Body of pancreas (tissue), 4 donors: ENCODE measurements at regions not wholly inside any gene's neighbourhood (a gene's known extent, or its start where the extent isn't known, plus 50 kb on each side); places are given as distances from the start of the nearest gene placed in this dataset.

Experiments used
- ATAC-seq: fragments of 150-250 bp; one replicate; pipeline ENCODE4 v1.9.1; 2016
- DNase-seq, 4 donors: peaks; one replicate each; pipeline ENCODE4 v3.0.0-alpha.2; 2019
- H3K27ac ChIP-seq, 4 donors: fragments of 200-600 bp; sonication (generic); 1 replicate in 3 of 4; 2 replicates in 1 of 4; pipeline versions ENCODE4 v1.5.1 to v1.6.1; 2016 to 2019; ENCODE audit warnings: mild to moderate bottlenecking in 1 of 4, mixed read lengths in 1 of 4, moderate library complexity in 1 of 4
- H3K27me3 ChIP-seq, 2 donors: fragments of 200-600 bp; sonication (generic); one replicate each; pipeline ENCODE4 v1.6.0; 2016; ENCODE audit warnings: mild to moderate bottlenecking in 1 of 2
- H3K36me3 ChIP-seq, 2 donors: fragments of 200-600 bp; sonication (generic); replicated peaks in 1 of 2; 2 replicates each; pipeline ENCODE4 v1.5.1; 2016; ENCODE audit warnings: low read depth in 2 of 2; ENCODE audit not compliant: insufficient read depth in 1 of 2
- H3K4me1 ChIP-seq: fragments of 200-600 bp; sonication (generic); one replicate; pipeline ENCODE4 v1.6.0; 2016
- H3K4me3 ChIP-seq, 2 donors: fragments of 200-600 bp; sonication (generic); 1 replicate in 1 of 2; 2 replicates in 1 of 2; pipeline ENCODE4 v1.5.1; 2016 to 2019
- H3K9me3 ChIP-seq, 3 donors: fragments of 200-600 bp; sonication (generic); 1 replicate in 2 of 3; 2 replicates in 1 of 3; pipeline ENCODE4 v1.5.1; 2016
- CTCF ChIP-seq, 7 experiments: fragments of 450-650 bp in 4 of 7; fragments of 200-600 bp in 3 of 7; sonication (generic) in 3 of 7; IDR thresholded peaks; one replicate each; pipeline ENCODE4 v1.5.1; 2016 to 2019; ENCODE audit warnings: antibody characterized with exemption in 7 of 7
- POLR2A ChIP-seq, 3 donors: fragments of 450-650 bp; IDR thresholded peaks; one replicate each; pipeline ENCODE4 v1.6.1; 2016; ENCODE audit warnings: antibody characterized with exemption in 3 of 3, mild to moderate bottlenecking in 2 of 3
- WGBS, 2 donors: methylation state at CpG; one replicate each; pipeline ENCODE4 v1.1.5; 2017; 5-methylcytosine and 5-hydroxymethylcytosine counted together
- intact Hi-C: fragments of 100-400 bp; cut with DNase I; formaldehyde crosslinking; loops from one replicate; pipeline ENCODE4 v1.15.1; 2023

- WGBS, 2 donors = 64 to 77% methylated on average over 2 of the region's 2 CpGs
- Histone ChIP-seq H3K9me3 (no peaks in the 10 kb centered on the region), H3K27me3 (no peaks in the 10 kb centered on the region), H3K27ac (no peak overlapping the region), H3K4me1 (no peaks in the 10 kb centered on the region), H3K4me3 (no peak overlapping the region), H3K36me3 (no peaks in the 10 kb centered on the region)
- intact Hi-C loops = no loop called here
- DNase-seq (no peak), ATAC-seq (no peak)
- TF ChIP-seq CTCF (IDR thresholded peaks at IDR 0.05) (no peak), POLR2A (IDR thresholded peaks at IDR 0.05) (no peak)
Observed at GRCh38 chr6:141593311-141593710, 539.4 kb upstream of the GJE1 start.

- Histone ChIP-seq H3K36me3 (no peaks in the 10 kb centered on the region), H3K4me3 (no peak overlapping the region), H3K4me1 (no peaks in the 10 kb centered on the region), H3K27me3 (no peaks in the 10 kb centered on the region), H3K9me3 (no peaks in the 10 kb centered on the region), H3K27ac (no peak overlapping the region)
- 44 to 47% methylated on average over 4 of the region's 4 CpGs for WGBS, 2 donors
- no peak for TF ChIP-seq CTCF (IDR thresholded peaks at IDR 0.05)
- no peak for TF ChIP-seq POLR2A (IDR thresholded peaks at IDR 0.05)
- intact Hi-C loops = no loop called here
- DNase-seq (no peak), ATAC-seq (no peak)
Observed at GRCh38 chr6:141587482-141588266, 545.1 kb upstream of the GJE1 start.

GRCh38 chr6:141580988-141581552 is 551.7 kb upstream of the GJE1 start:
- 67 to 75% methylated on average over 2 of the region's 2 CpGs for WGBS, 2 donors
- intact Hi-C loops = no loop called here

GRCh38 chr6:141580131-141580530 is 552.6 kb upstream of the GJE1 start:
- Histone ChIP-seq H3K4me3 (no peak overlapping the region), H3K36me3 (no peaks in the 10 kb centered on the region), H3K9me3 (no peaks in the 10 kb centered on the region), H3K27me3 (no peaks in the 10 kb centered on the region), H3K27ac (no peak overlapping the region), H3K4me1 (no peaks in the 10 kb centered on the region)
- DNase-seq (no peak), ATAC-seq (no peak)
- TF ChIP-seq POLR2A (IDR thresholded peaks at IDR 0.05) (no peak), CTCF (IDR thresholded peaks at IDR 0.05) (no peak)
- WGBS, 2 donors = 83 to 86% methylated on average over 4 of the region's 4 CpGs
- intact Hi-C loops = no loop called here

More at GRCh38 chr6:141580988-141581552, 551.7 kb upstream of the GJE1 start:
- Histone ChIP-seq H3K4me3 (no peak overlapping the region), H3K4me1 (no peaks in the 10 kb centered on the region), H3K27me3 (no peaks in the 10 kb centered on the region), H3K36me3 (no peaks in the 10 kb centered on the region), H3K27ac (no peak overlapping the region), H3K9me3 (no peaks in the 10 kb centered on the region)
- no peak for ATAC-seq
- DNase-seq = no peak
- TF ChIP-seq POLR2A (IDR thresholded peaks at IDR 0.05) (no peak), CTCF (IDR thresholded peaks at IDR 0.05) (no peak)

GRCh38 chr6:141576751-141577150 is 556.0 kb upstream of the GJE1 start:
- Histone ChIP-seq H3K27me3 (no peaks in the 10 kb centered on the region), H3K4me3 (no peak overlapping the region), H3K36me3 (no peaks in the 10 kb centered on the region), H3K4me1 (no peaks in the 10 kb centered on the region), H3K9me3 (no peaks in the 10 kb centered on the region), H3K27ac (no peak overlapping the region)
- intact Hi-C loops = no loop called here
- ATAC-seq = no peak
- TF ChIP-seq CTCF (IDR thresholded peaks at IDR 0.05) (no peak), POLR2A (IDR thresholded peaks at IDR 0.05) (no peak)
- no peak for DNase-seq
